ENCODE measurements at regions not wholly inside any gene's neighbourhood (a gene's known extent, or its start where the extent isn't known, plus 50 kb on each side); places are given as distances from the start of the nearest gene placed in this dataset.
"Not testable (repeated sequence)": the region's sequence is repeated elsewhere in the genome, so short reads cannot be mapped to it uniquely, and the experiment has no call there.

DNA sequence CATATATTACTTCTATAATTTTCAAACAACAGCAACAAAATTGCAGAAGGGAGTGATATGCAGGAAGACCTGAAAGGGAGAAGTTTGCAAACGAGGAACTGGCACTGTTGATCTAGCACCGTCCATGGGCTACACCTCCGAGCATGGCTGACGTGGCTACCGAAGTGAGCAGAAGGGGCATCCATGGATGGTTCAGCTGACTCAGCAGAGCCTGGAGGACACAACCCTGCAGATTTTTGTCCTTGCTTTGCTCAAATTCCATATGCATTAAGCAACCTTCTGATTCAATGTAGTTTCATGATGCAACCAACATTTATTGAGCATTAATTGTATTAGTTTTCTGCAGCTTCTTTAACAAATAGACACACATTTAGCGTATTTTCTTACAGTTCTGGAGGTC is 191.2 kb downstream of the C1orf94 start:
- Histone ChIP-seq H3K27ac (no peak overlapping the region), H3K4me3 (no peak overlapping the region), H3K4me1 (no peaks in the 10 kb centered on the region), H3K9me3 (no peaks in the 10 kb centered on the region), H3K4me2 (no peak overlapping the region)
- FAIRE-seq, result no peak
- ChIA-PET POLR2A (no interaction called here), CTCF (no interaction called here)
- TF ChIP-seq ZFP36 (IDR thresholded peaks at IDR 0.05; ENCODE audit: borderline replicate concordance, partially characterized antibody) (no peak), MAFK (IDR thresholded peaks at IDR 0.05; ENCODE audit: partially characterized antibody) (peak; percentile 34)
- no peak for DNase-seq (ENCODE audit: low read depth in 1 of 2, low spot score in 1 of 2)
- ATAC-seq, result no peak
- WGBS (ENCODE audit: missing lambda C conversion rate), result 28% methylated on average over 6 of the region's 6 CpGs

DNA sequence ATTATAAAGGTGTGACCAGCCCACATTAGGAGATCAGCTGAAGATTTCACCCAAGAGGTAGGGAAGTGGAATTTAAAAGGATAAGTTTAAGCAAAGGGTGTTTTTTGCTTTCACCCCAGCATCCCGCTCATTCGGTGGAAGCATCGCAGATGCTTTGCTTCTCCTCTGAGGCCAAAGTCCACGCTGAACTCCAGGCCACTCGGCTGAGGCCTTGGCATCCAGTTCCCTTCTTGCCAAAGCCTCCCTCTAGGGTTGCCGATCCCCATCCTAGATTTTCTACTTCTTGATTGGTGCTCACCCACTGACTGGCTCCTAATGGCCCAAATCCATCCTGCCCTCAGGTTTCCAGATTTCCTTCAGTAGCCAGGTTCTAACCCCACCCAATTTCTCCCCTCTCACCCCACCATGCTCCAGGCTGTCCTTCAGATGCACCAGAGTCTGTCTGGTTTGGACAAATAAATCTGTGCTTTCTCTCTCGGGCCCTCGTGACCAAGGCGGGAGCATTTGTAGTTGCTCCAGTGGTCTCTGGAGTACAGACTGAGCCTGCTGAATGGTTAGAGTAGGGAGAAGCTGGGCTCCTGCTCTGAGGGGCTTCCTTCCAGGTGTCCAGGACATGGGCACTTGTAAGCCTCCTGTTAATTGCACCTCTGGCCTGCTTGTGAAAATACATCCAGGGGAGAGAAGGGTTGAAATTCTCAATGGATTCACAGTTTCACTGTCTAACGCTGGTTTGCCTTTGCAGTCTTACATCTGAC is 193.2 kb downstream of the C1orf94 start:
- TF ChIP-seq FOXS1 (CRISPR knock-in tag; IDR thresholded peaks at IDR 0.05), result no peak
- TF ChIP-seq RARB (CRISPR knock-in tag; IDR thresholded peaks at IDR 0.05), result no peak
- no peak for TF ChIP-seq RAD21 (conservative IDR thresholded peaks at IDR 0.05 in 1 of 2, IDR thresholded peaks at IDR 0.05 in 1 of 2)
- no peak for TF ChIP-seq NFE2L2 (conservative IDR thresholded peaks at IDR 0.05; ENCODE audit: low read length)
- no peak for TF ChIP-seq ZSCAN20 (CRISPR knock-in tag; IDR thresholded peaks at IDR 0.05)
- no peak for TF ChIP-seq EHF (CRISPR knock-in tag; IDR thresholded peaks at IDR 0.05)
- TF ChIP-seq POLR2A (IDR thresholded peaks at IDR 0.05; ENCODE audit: low read length), result no peak
- TF ChIP-seq SMC3 (IDR thresholded peaks at IDR 0.05), result no peak
- Histone ChIP-seq H3K9me3 (no peaks in the 10 kb centered on the region), H3K27ac (no peak overlapping the region), H3K4me2 (no peak overlapping the region), H3K4me1 (no peaks in the 10 kb centered on the region), H3K4me3 (no peak overlapping the region)
- 20% methylated on average over 10 of the region's 10 CpGs for WGBS (ENCODE audit: missing lambda C conversion rate)
- ATAC-seq, result no peak
- ChIA-PET CTCF (no interaction called here), POLR2A (no interaction called here)
- no peak for FAIRE-seq
- no peak for DNase-seq (ENCODE audit: low read depth in 1 of 2, low spot score in 1 of 2)

DNA sequence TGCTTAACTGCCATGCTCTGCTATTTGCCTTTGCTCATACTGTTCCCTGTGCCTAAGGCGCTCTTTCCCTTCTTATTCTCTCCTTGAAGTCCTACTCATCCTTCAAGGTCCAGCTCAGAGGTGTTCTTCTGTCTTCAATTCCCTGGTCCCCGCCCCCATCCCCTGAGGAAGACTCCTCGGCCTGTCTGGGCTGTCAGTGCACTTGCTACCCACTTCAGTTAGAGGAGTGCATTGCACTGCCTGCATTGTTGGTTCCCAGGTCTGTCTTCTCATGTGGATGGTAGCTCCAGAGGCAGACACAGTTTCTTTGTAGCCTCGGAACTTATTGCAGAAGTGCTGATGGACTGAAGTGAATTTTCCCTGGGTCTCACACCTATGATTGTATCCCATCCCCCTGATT is 194.0 kb downstream of the C1orf94 start:
- POLR2A ChIA-PET, result no interaction called here
- no peak for DNase-seq (ENCODE audit: low read depth in 1 of 2, low spot score in 1 of 2)
- no peak for TF ChIP-seq TP53 (CRISPR knock-in tag; IDR thresholded peaks at IDR 0.05)
- TF ChIP-seq JUNB (IDR thresholded peaks at IDR 0.05), result no peak
- WGBS (ENCODE audit: missing lambda C conversion rate), result 2% methylated on average over 3 of the region's 4 CpGs
- CTCF ChIA-PET, result interaction anchor here (0.5 kb wide), 1 partner anchor 310 kb away, joined by 5 read pairs; no protein-coding TSS in a partner anchor
- Histone ChIP-seq H3K4me2 (no peak overlapping the region), H3K4me3 (no peak overlapping the region), H3K4me1 (no peaks in the 10 kb centered on the region), H3K27ac (no peak overlapping the region), H3K9me3 (no peaks in the 10 kb centered on the region)
- FAIRE-seq, result no peak
- ATAC-seq, result no peak

DNA sequence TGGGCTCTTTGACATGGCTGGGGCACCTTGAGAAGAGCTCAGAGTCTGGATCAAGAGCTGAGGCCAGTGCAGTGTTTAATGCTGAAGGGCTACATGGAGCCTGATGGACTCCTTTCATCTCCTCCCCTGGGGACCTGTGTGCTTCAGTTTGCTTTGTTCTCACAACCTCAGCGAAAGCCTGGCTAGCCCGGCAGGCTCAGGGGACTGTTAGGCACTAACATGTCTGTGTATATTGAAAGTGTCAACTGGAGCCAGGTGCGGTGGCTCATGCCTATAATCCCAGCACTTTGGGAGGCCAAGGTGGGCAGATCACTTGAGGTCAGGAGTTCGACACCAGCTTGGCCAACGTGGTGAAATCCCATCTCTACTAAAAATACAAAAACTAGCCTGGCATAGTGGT is 194.5 kb downstream of the C1orf94 start:
- 18% methylated on average over 5 of the region's 5 CpGs for WGBS (ENCODE audit: missing lambda C conversion rate)
- POLR2A ChIA-PET; H3K4me2 ChIP-seq; CTCF ChIA-PET; ATAC-seq; DNase-seq (ENCODE audit: low read depth in 1 of 2, low spot score in 1 of 2); FAIRE-seq; H3K9me3 ChIP-seq; H3K4me3 ChIP-seq; H3K4me1 ChIP-seq; H3K27ac ChIP-seq: not testable (repeated sequence)

DNA sequence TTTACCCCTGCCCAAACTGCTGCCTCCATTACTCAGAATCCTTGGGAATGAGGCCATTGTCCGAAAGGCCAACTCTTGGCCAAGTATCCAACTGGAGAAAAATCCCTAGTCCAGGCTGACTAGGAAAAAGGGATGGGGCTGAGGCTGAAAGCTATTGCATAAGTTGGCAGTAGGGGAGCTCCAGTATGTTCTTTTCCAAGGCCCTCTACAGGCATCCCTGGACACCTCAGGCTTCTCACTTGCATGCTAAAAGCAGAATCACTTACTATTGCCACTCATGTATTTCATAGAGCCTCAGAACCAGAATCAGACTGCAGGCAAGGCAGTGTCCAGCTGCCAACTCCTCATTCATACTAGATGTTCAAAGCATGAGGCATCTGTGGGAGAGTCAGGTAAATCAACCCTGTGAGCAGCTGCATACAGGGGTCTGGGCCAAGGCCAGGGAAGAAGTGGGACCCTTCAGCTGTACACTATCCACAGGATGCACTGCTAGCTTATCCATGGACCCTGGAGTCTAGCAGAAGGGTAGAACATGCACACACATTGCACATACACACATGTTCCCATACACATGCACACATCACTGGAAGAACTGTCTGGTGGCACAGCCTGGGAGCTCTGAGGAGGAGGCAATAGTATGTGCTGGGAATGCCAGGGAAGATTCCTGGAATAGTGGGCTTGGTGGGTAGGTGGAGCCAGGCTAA is 195.3 kb downstream of the C1orf94 start:
- TF ChIP-seq HOXB5 (CRISPR knock-in tag; IDR thresholded peaks at IDR 0.05) (no peak), HEYL (CRISPR knock-in tag; IDR thresholded peaks at IDR 0.05) (no peak), RCOR1 (IDR thresholded peaks at IDR 0.05; ENCODE audit: low read depth, low read length) (no peak), CBX2 (IDR thresholded peaks at IDR 0.05; ENCODE audit: borderline replicate concordance, low read depth) (no peak), EP300 (IDR thresholded peaks at IDR 0.05) (no peak), TP53 (CRISPR knock-in tag; IDR thresholded peaks at IDR 0.05) (no peak), RNF2 (IDR thresholded peaks at IDR 0.05; ENCODE audit: borderline replicate concordance, low read depth) (no peak), POLR2A (IDR thresholded peaks at IDR 0.05; ENCODE audit: low read length) (no peak), CHD2 (IDR thresholded peaks at IDR 0.05; ENCODE audit: low read length, partially characterized antibody) (no peak), JUNB (IDR thresholded peaks at IDR 0.05) (no peak), RAD21 (conservative IDR thresholded peaks at IDR 0.05 in 1 of 2, IDR thresholded peaks at IDR 0.05 in 1 of 2) (no peak), HDAC2 (IDR thresholded peaks at IDR 0.05) (no peak), MYC (IDR thresholded peaks at IDR 0.05; ENCODE audit: borderline replicate concordance, low read length) (no peak), BHLHE40 (IDR thresholded peaks at IDR 0.05; ENCODE audit: low read depth, low read length) (no peak), ESRRA (IDR thresholded peaks at IDR 0.05; ENCODE audit: borderline replicate concordance, low read length) (no peak), MAZ (IDR thresholded peaks at IDR 0.05; ENCODE audit: borderline replicate concordance, low read depth, low read length) (no peak)
- TF ChIP-seq, protein P1, sequence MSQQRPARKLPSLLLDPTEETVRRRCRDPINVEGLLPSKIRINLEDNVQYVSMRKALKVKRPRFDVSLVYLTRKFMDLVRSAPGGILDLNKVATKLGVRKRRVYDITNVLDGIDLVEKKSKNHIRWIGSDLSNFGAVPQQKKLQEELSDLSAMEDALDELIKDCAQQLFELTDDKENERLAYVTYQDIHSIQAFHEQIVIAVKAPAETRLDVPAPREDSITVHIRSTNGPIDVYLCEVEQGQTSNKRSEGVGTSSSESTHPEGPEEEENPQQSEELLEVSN (IDR thresholded peaks at IDR 0.05; ENCODE audit: borderline replicate concordance, low read depth), result no peak
- ChIA-PET CTCF (no interaction called here), POLR2A (no interaction called here)
- 7% methylated on average over 1 of the region's 1 CpG for WGBS (ENCODE audit: missing lambda C conversion rate)
- Histone ChIP-seq H3K9me3 (no peaks in the 10 kb centered on the region), H3K4me2 (no peak overlapping the region), H3K4me1 (no peaks in the 10 kb centered on the region), H3K4me3 (no peak overlapping the region), H3K27ac (no peak overlapping the region)
- ATAC-seq (peak in 1 of 2 experiments; percentile 43; a peak in 1 of 6 replicates), FAIRE-seq (no peak), DNase-seq (ENCODE audit: low read depth in 1 of 2, low spot score in 1 of 2) (no peak)
